Smooth muscle cell (in vitro differentiated cells): ENCODE measurements at regions not wholly inside any gene's neighbourhood (a gene's known extent, or its start where the extent isn't known, plus 50 kb on each side); places are given as distances from the start of the nearest gene placed in this dataset.

Source experiments
- DNase-seq: peaks from one replicate; lab custom pipeline; 2025; ENCODE audit not compliant: unreplicated experiment; lab: John Stamatoyannopoulos, UW
- H2AFZ ChIP-seq: fragments of 200-600 bp; sonication (generic); 2 replicates; pipeline ENCODE4 v1.6.0; 2016; ENCODE audit warnings: antibody characterized with exemption, low read depth, mild to moderate bottlenecking
- H3F3A ChIP-seq: fragments of 200-600 bp; sonication (generic); 2 replicates; pipeline ENCODE4 v1.6.0; 2017; ENCODE audit warnings: antibody characterized with exemption, low read depth
- H3K27ac ChIP-seq: fragments of 200-600 bp; sonication (generic); 2 replicates; pipeline ENCODE4 v1.5.1; 2016; ENCODE audit warnings: low read depth, mild to moderate bottlenecking
- H3K27me3 ChIP-seq: fragments of 200-600 bp; sonication (generic); 2 replicates; pipeline ENCODE4 v1.6.1; 2016; ENCODE audit warnings: low read depth, mild to moderate bottlenecking
- H3K36me3 ChIP-seq: fragments of 200-600 bp; sonication (generic); 2 replicates; pipeline ENCODE4 v1.5.1; 2016; ENCODE audit warnings: low read depth
- H3K4me1 ChIP-seq: fragments of 200-600 bp; sonication (generic); 2 replicates; pipeline ENCODE4 v1.5.1; 2016; ENCODE audit warnings: low read depth
- H3K4me2 ChIP-seq: fragments of 200-600 bp; sonication (generic); 2 replicates; pipeline ENCODE4 v1.6.0; 2016; ENCODE audit warnings: mild to moderate bottlenecking
- H3K4me3 ChIP-seq: fragments of 200-600 bp; sonication (generic); 2 replicates; pipeline ENCODE4 v1.5.1; 2016; ENCODE audit warnings: mild to moderate bottlenecking
- H3K79me2 ChIP-seq: fragments of 200-600 bp; sonication (generic); 2 replicates; pipeline ENCODE4 v1.6.0; 2016; ENCODE audit warnings: low read depth, mild to moderate bottlenecking
- H3K9ac ChIP-seq: fragments of 200-600 bp; sonication (generic); 2 replicates; pipeline ENCODE4 v1.6.0; 2016; ENCODE audit warnings: low read depth
- H3K9me3 ChIP-seq: fragments of 200-600 bp; sonication (generic); replicated peaks from 2 replicates; pipeline ENCODE4 v1.5.1; 2016; ENCODE audit warnings: low read depth
- H4K20me1 ChIP-seq: fragments of 200-600 bp; sonication (generic); 2 replicates; pipeline ENCODE4 v1.6.0; 2016; ENCODE audit warnings: low read depth
- WGBS: methylation state at CpG from one replicate; pipeline ENCODE4 v1.1.7; 2016; ENCODE audit warnings: low lambda C conversion rate; 5-methylcytosine and 5-hydroxymethylcytosine counted together
- TF ChIP-seq, protein P1 (sequence below): fragments of 200-600 bp; sonication (generic); IDR thresholded peaks from 2 replicates; pipeline ENCODE4 v1.5.1; 2017; ENCODE audit warnings: borderline replicate concordance, mild to moderate bottlenecking, antibody characterized with exemption; ENCODE audit not compliant: insufficient read depth, poor library complexity, severe bottlenecking

DNA sequence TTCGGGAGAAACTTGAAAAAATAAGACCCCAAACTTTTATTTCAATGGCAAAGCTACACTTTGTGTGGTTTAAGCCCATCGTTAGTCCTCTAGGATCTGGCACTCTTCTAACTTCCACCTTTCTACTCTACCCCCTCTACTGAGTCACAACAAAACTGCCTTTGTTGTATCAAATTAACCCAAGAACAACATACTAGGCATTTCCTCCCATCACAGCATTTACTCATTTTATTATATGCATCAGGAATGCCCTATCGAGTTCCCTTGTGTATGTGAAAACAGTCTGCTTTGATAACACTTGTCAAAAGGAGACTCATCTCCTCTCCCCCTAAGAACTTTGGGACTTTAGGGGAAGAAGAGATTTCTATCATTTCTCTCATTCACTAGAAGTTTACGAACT lies 158.9 kb upstream of the FREM1 start:
- no peaks in the 10 kb centered on the region for H3K36me3 ChIP-seq
- whole genome bisulfite sequencing = 65% methylated on average over 4 of the region's 4 CpGs
- no peaks in the 10 kb centered on the region for H4K20me1 ChIP-seq
- H3K9ac ChIP-seq = no peak overlapping the region
- TF ChIP-seq, protein P1, sequence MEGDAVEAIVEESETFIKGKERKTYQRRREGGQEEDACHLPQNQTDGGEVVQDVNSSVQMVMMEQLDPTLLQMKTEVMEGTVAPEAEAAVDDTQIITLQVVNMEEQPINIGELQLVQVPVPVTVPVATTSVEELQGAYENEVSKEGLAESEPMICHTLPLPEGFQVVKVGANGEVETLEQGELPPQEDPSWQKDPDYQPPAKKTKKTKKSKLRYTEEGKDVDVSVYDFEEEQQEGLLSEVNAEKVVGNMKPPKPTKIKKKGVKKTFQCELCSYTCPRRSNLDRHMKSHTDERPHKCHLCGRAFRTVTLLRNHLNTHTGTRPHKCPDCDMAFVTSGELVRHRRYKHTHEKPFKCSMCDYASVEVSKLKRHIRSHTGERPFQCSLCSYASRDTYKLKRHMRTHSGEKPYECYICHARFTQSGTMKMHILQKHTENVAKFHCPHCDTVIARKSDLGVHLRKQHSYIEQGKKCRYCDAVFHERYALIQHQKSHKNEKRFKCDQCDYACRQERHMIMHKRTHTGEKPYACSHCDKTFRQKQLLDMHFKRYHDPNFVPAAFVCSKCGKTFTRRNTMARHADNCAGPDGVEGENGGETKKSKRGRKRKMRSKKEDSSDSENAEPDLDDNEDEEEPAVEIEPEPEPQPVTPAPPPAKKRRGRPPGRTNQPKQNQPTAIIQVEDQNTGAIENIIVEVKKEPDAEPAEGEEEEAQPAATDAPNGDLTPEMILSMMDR = no peak
- H3K79me2 ChIP-seq = no peaks in the 10 kb centered on the region
- H3K4me2 ChIP-seq = no peak overlapping the region
- no peak for DNase-seq
- peak overlapping the region; percentile 68 for H2AFZ ChIP-seq
- no peaks in the 10 kb centered on the region for H3F3A ChIP-seq
- no peak overlapping the region for H3K27ac ChIP-seq
- no peaks in the 10 kb centered on the region for H3K27me3 ChIP-seq
- no peaks in the 10 kb centered on the region for H3K4me1 ChIP-seq
- H3K4me3 ChIP-seq = no peak overlapping the region
- H3K9me3 ChIP-seq = no peaks in the 10 kb centered on the region

DNA sequence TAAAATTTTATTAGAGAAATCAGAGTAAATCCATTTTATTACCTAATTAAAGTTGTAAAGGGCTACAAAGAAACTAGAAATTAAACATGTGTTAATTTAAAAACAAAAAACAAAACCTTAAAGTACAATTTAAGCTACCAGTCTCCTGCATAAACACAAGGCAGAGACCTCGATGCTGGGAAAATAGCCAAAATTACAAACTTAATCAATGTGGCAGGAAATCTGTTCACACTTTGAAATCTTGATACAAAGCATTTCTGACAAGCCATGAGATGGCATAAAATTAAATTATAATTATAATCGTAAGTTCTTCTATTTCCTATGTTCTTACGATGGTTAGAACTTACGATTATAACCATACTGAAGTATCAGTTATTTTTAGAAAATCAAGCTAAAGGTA lies 158.0 kb upstream of the FREM1 start:
- Histone ChIP-seq H4K20me1 (no peaks in the 10 kb centered on the region), H3K79me2 (no peaks in the 10 kb centered on the region), H3K4me1 (no peaks in the 10 kb centered on the region), H3F3A (no peaks in the 10 kb centered on the region), H3K4me3 (no peak overlapping the region), H3K27ac (no peak overlapping the region), H3K9ac (no peak overlapping the region), H2AFZ (no peak overlapping the region), H3K9me3 (no peaks in the 10 kb centered on the region), H3K4me2 (no peak overlapping the region), H3K27me3 (no peaks in the 10 kb centered on the region), H3K36me3 (no peaks in the 10 kb centered on the region)
- TF ChIP-seq, protein P1 = no peak
- WGBS = 95% methylated on average over 4 of the region's 4 CpGs
- no peak for DNase-seq

DNA sequence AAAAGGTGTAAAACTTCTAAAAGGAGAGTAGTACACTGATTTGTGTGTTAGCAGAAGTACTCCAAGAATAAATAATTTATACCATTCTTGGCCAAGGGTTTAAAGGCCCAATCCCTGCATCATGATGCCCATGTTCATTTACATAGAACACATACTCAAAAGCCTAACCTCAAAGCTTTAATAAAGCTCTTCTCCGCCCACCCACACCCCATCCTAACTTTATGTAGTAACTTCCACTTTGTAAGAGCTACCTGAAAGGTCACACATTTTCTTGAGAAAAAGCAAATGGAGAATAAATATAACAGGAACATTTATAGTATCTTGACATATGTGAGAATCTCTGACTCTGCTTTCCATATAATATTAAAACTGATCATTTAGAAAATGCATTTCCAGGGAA lies 148.8 kb upstream of the FREM1 start:
- Histone ChIP-seq H3K4me1 (no peaks in the 10 kb centered on the region), H3K9ac (no peak overlapping the region), H4K20me1 (no peaks in the 10 kb centered on the region), H3K79me2 (no peaks in the 10 kb centered on the region), H3K27me3 (no peaks in the 10 kb centered on the region), H3K27ac (no peak overlapping the region), H3K4me3 (no peak overlapping the region), H3K4me2 (peak overlapping the region; percentile 9), H2AFZ (no peak overlapping the region), H3F3A (no peaks in the 10 kb centered on the region), H3K9me3 (no peaks in the 10 kb centered on the region), H3K36me3 (no peaks in the 10 kb centered on the region)
- TF ChIP-seq, protein P1 = no peak
- no peak for DNase-seq
- WGBS = 100% methylated on average over 1 of the region's 1 CpG

DNA sequence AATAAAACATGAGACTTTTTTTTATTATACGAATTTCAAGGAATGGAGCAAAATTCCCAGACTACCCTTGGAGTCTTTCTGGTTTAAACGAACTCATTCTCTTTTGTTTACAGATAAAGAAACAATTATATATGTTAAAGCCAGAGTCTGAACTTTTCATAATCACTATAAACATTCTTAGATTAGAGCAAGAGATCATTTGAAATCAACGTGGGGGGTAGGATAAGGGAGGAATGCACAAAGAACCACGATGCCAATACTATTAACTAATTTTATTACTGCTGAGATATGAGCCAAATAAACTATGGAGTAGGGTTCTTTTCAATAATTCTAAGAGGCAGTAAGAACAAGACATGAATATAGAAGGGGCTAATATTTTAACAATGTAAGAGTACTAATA lies 148.0 kb upstream of the FREM1 start:
- Histone ChIP-seq H3F3A (no peaks in the 10 kb centered on the region), H3K9me3 (no peaks in the 10 kb centered on the region), H3K9ac (no peak overlapping the region), H3K36me3 (no peaks in the 10 kb centered on the region), H3K4me3 (no peak overlapping the region), H3K4me2 (no peak overlapping the region), H3K27ac (no peak overlapping the region), H2AFZ (no peak overlapping the region), H4K20me1 (no peaks in the 10 kb centered on the region), H3K27me3 (no peaks in the 10 kb centered on the region), H3K4me1 (no peaks in the 10 kb centered on the region), H3K79me2 (no peaks in the 10 kb centered on the region)
- WGBS = 41% methylated on average over 4 of the region's 4 CpGs
- DNase-seq = no peak
- TF ChIP-seq, protein P1 = no peak
